GM21447 (cell line): ENCODE measurements at regions not wholly inside any gene's neighbourhood (a gene's known extent, or its start where the extent isn't known, plus 50 kb on each side); places are given as distances from the start of the nearest gene placed in this dataset.
A peak's percentile ranks its signal among the peaks of the same experiment; 100 is the strongest.
"Not testable (repeated sequence)": the region's sequence is repeated elsewhere in the genome, so short reads cannot be mapped to it uniquely, and the experiment has no call there.

Experiments
- ATAC-seq: cut with Tn5 transposase; IDR thresholded peaks from one replicate; pipeline ENCODE4 v1.9.1; 2021; ENCODE audit not compliant: unreplicated experiment

DNA sequence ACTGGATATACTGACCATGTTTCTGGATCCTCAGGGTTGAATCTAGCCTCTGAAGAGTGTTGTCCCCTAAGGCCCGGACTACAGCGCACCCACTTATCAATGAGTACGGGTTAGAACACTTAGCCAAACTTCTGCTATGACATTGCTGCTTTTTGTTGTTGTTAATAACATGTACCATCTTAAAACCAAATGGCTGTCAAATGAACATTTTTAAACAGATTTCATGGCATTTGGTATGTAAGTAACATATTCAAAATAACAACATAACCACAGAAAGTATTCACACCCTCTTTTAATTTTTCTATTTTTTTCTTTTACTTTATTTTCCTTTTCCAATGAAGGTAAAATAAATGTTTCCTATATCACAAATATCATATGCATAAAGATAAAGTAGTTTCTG lies 1292.5 kb upstream of the TENM4 start:
- ATAC-seq, result no peak

DNA sequence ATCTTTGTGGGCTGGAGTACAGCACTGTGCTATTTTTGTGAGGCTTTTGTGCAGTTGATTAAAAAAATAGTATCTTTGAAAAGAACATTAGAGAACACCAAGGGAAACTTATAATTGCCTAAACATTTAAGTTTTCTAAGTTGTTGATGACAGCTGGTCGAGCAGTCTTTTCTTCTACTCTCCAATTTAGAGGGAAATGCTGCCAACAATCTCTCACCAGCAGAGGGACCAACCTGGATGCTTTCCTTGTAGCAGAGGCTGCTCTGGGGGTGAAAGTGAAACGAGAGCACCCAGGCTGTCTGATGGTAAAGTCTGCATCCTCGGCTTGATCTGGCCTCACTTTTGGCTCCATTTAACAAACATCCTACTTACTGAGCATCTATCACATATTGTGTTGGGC lies 1286.5 kb upstream of the TENM4 start:
- ATAC-seq, result peak; percentile 84

DNA sequence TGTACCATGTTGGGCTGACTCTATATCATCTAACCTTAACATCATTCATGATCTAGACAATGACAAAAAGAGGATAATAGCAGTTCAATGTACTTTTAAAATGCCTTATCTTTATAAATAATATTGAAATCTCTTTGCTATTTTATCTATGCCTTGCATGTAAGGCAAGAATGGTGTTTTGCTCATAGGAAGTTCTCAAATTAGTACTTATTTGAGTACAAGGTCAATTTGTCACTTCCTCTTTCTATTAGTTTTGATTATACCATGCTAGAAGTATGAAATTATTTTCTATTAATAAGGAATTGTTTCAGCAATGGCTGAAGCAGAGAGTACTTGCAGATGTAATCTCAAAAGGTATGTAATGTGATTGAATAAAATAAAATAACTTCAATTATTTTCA lies 1285.4 kb upstream of the TENM4 start:
- ATAC-seq, result no peak

DNA sequence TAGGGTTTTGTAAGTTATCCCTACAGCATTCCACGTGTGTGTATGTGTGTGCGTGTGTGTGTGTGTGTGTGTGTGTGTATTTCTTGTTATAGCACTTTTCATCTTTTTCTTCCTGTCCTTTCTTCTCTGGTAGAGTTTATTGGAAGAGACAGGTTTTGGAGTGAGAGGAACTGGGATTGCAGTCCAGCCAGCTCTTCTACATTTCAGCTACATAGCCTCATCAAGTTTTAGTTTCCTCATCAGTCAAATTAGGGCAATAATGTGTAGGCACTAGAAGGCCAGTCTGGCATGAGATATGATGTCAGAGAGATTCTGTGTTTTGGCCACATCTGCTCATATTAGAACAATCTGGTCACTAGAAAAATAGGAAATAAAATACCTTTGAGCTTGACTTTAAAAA lies 1283.5 kb upstream of the TENM4 start:
- ATAC-seq, result no peak

DNA sequence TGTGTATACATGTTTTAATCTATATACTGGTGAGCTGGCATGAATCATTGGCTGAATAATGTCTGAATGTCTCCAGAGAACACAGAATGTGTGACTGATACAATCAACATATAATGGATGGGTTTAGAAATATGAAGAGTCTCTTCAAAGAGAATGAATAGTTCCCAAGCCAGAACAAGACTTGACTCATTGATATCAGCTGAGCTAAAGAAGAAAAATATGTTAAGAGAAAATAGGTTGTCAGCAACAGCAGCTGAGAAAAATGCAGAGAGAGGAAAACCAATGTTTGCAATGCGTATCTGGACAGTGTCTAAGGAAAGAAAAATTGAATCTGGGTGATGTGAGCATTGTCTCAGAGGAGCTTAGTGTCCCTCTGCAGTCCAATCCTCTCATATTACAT lies 1281.8 kb upstream of the TENM4 start:
- ATAC-seq, result no peak

DNA sequence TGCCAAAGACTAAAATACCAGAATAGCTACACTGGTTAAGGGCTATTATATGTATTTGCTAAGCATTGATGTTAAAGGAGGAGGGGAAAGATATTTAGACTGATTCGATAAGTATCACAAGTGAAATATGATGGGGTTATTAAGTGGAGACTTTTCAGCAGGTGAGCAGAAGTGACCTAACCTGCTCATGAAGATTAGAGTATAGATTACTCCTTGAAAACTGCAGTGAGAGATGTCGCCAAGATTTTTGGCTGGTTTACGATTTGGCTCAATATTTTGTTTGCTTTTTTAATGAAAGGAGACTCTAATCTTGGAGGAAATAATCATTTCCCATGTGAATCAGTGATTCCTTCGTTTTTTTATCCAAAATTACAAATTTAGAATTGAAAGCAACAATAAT lies 1279.5 kb upstream of the TENM4 start:
- no peak for ATAC-seq

DNA sequence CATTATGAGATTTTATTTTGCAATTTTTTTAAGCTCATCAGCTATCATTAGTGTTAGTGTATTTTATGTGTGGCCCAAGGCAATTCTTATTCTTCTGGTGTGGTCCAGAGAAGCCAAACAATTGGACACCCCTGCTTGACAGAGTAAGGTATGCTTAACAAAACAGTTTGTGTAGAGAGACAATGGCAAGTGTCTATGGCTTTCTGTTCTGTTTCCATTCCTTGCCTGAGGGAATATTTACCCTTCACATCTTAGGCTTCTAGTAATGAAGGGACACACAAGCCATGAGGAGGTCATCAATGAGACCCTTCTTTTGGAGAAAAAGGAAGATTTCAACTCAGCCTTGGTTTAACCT lies 1278.4 kb upstream of the TENM4 start:
- no peak for ATAC-seq

DNA sequence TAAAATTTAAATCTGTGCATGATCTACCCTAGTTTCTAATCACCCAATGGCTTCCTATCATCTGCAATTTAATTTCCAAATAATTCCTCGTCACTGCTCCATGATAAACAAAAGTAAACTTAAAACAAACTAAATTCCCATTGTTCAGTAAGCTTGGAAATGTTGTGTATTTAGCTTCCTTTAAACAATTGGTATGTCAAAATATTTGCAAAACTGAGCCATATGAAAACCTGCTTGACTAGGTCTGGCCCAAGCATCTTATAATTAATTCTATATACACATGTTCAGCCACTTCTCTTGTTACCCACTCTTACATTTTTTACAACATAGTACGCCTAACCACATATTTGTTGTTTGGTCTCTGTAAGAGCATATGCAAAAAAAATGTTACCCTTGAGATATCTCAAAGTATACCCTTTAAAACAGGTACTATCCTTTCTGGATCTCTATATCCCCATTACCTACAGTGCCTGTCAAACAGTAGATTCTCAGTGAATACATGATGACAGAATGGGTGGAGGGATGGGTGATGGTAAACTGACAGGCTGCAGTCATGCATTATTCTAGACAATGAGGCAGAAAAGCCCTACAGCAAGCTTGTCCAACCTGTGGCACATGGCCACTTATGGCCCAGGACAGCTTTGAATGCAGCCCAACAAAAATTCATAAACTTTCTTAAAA lies 1277.9 kb upstream of the TENM4 start:
- ATAC-seq, result no peak

DNA sequence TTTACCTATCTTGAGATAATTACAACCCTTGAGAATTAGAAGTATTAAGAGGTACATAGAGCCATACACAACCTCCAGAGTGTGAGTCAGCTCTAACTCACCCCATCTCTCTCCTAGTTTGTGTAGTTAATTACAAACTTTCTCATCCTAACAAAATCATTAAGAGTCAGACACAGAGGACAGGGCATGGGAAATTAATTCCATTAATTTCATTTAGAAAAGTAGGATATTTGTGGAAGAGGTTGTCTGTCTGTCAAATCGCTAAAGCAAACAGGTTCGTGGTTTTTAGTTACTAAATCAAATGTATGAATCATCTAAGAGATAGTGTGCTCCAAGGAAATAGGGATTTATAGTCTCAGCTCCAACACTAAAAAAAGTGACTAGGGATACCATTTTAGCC lies 1261.4 kb upstream of the TENM4 start:
- no peak for ATAC-seq

DNA sequence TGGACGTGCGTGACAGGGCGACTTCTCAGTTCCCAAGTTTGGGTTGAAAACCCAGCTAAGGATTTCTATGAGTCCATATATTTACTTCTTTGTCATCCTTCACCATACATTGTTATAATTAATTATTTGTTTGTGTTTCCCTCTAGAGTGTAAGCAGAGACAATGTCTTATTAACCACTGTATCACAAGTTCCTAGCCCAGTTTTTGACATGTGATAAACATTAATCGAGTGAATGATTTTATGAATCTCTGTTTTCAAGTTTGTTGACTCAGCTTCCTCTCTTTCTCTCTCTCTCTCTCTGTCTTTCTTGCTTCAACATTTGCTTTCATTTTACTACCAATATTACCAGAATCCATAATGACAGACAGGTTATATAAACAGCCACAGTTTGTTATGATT lies 1259.6 kb upstream of the TENM4 start:
- ATAC-seq, result no peak

DNA sequence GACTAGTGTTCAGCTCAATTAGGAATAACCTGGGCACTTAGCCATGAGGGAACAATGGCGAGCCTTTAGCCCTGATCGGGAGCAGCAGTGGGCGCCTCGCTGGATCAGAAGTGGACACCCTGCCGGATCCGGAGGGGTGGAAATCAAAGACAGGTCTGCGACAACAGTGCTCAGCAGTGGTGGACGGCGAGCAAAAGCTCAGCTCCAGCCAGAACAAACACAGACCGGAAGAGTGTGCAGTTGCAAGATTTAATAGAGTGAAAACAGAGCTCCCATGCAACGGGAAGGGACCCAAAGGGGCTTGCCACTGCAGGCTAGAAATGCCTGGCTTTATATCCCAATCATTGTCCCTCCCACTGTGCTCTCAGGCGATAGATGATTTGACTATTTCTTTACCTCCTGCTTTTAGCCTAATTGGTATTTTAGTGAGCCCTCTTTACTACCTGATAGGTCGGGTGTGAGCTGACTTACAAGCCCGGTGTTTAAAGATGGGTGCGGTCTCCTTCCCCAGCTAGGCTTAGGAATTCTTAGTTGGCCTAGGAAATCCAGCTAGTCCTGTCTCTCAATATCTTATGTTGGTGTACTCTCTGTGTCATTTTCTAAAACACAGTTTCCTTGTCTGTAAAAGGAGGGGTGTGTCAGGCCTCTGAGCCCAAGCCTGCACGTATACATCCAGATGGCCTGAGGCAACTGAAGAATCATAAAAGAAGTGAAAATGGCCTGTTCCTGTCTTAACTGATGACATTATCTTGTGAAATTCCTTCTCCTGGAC lies 1258.8 kb upstream of the TENM4 start:
- ATAC-seq, result not testable (repeated sequence)

DNA sequence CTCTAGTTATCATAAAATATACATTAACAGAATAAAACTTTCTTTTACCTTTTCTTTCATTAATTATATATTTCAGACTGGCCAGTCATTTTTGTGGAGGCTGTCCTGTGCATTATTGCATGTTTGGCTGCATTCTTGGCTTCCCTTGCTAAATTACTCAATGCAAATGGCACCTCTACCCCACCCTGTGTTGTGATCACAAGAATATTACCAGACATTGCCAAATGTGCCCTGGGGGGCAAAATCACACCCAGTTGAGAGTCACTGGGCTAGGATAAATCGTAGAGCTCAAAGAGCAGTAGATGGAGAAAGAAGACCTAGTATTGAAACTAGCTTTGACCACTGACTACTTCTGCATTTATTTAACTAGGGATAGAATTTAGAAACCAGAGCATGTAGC lies 1257.8 kb upstream of the TENM4 start:
- no peak for ATAC-seq

DNA sequence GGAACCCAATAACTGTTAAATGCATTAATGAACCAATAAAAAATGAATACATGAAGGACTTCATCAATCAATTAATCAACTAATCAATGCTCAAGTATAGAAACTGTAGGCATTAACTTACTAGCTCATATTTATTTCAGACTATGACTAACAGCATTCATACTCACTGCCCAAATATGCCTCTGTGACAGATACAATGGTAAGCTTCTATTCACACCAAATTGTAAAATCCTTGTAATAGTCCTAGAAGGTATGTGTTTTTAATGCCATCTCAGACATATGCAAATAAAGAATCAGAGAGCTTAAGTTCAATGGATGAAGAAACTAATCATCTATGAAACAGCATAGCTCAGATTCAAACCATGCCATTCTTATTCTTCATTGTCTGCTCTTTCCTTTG lies 1253.6 kb upstream of the TENM4 start:
- no peak for ATAC-seq

DNA sequence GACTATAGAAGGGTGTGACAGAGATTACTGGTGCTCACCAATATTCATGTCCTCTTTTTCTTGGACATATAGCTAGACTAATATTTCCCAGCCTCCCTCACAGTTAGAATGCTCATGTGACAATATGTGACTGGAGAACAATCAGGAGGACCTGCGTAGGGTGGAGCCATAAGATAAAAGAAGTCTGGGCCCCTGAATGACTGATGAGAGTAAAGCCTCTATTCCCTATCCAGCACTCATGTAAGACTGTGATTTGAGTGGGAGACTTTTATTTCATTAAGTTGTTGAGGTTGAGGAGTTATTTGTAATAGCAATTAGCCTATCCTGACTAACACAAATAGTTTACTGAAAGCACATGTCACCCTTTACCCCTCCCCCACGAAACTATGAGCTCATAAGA lies 1247.1 kb upstream of the TENM4 start:
- ATAC-seq, result no peak

DNA sequence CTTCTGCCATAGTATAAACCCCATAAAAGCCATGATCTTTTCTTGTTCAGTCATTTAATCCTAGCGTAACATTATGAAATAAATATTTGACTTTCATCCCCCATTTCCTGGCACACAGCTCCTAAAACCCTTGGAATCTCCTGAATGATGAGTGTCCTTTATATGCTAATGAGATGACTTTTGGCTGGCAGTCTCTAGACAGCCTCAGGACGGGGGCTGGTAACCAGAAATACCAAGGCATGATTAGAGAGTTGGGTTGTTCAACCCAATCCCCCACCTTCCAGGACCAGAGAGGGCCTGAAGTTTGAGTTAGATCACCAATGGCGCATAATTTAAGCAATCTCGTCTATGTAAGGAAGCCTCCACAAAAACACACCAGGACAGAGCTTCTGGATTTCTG lies 1246.1 kb upstream of the TENM4 start:
- no peak for ATAC-seq

DNA sequence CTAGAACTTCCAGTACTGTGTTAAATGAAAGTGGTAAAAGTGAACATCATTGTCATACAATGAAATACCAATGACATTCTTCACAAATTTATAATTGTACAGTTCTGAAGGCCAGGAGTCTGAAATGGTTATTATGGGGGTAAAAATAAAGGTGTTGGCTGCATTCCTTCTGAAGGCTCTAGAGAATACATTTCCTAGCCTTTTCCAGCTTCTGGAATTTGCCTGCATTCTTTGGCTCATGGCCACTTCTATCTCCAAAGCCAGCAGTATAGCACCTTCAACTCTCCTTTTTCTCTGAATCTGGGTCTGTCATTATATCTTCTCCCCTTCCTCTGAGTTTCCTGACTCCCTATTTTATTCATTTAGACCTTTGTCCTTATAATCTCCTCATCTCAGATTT lies 1232.7 kb upstream of the TENM4 start:
- ATAC-seq, result no peak

DNA sequence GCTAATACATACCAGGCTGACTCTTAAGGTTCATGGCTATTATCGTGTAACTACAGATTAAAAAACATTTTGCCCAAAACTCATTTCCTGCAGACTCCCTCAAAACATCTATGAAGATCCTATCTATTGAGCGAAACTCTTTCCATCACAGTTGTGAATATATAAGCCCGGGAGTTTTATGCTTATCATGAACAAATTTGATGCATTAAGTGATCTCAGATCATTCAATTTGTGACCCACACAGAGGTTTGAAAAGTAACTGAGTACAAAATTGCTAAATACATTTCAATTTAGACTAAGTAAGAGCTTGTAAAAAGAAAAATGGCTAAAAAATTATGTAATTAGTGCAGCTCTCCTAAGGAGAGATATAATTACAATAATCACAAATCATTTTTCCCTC lies 1228.8 kb upstream of the TENM4 start:
- ATAC-seq, result no peak

DNA sequence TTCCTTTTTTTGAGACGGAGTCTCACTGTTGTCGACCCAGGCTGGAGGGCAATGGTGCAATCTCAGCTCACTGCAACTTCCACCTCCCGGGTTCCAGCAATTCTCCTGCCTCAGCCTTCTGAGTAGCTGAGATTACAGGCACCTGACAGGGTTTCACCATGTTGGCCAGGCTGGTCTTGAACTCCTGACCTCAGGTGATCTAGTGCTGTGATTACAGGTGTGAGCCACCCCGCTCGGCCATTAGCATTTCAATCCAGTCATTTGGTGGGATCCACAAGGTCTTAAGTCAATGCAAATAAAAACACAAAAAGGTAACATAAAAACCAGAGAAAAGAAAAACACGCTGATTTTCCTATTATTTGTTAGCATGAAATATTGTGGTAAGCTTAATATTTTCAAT lies 1227.2 kb upstream of the TENM4 start:
- ATAC-seq, result no peak

DNA sequence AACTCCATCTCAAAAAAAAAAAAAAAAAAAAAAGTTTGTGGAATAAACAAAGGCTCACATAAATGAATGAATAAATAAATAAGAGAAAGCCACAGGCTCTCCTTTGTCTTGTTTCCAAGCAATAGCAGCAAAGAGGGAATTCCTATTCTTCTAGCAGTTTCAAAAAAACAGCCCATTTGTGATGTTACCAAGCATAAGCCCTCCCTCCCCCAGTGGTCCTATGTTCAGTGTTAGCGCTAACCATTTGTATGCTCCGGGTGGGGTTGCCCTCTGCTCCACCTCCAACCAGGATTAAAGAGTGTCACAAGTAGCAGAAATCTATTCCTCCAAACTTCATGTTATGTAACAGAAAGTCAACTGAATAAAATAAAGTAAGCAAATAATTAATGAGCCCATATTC lies 1215.0 kb upstream of the TENM4 start:
- ATAC-seq, result no peak

DNA sequence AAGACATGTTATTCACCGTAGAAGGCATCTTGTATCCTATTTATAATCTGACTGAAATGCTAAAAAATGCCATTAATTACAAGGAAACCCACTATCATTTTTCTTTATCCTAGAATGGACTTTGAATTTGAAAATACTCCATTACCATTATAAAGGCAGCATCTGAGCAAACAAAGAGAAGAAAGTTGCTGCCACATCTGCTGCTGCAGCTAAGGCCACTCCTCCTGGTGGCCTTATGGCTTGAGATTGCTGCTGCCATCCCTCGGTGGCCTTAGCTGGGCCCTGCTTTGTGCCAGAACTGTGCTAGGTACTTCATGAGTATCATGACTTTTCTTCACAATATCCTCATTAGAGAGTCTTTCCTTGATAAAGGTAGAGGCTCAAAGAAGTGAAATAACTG lies 1210.1 kb upstream of the TENM4 start:
- no peak for ATAC-seq

DNA sequence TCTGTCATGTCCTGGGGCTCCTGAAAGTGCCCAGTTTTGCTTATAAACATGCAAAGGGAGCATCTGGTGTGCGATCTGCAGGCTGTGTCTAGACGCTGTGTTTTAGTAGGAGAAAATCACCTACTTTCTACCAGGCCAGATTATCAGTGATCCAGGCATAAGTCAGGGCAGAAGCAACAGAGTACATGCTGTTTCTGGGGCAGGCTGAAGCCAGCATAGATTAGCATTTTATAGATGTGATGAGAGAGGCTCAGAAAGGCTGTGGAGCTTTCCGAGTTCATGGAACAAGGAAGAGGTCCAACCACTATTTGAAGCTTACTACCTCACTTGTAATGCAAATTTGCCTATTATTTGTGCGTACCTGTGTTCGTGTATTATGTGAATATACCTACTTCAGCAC lies 1208.4 kb upstream of the TENM4 start:
- ATAC-seq, result no peak

DNA sequence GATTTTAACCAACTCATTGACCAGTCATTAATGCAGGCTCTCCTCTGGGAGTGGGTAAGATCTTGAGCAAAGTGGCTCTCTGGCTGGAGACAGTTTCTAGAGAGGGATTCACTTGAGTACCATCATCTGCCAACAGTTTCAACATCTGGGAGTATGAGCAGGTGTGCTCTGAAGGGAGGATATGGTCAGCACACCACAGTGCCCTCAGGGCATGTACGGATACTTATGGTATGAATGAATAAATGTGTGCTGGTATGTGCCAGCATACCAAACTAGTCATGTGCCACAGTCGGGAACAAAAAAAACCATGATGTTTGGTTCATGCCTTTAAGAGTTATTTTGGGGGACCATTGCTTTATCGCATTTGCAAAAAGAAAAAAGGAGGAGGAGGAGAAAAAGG lies 1197.5 kb upstream of the TENM4 start:
- ATAC-seq, result no peak

DNA sequence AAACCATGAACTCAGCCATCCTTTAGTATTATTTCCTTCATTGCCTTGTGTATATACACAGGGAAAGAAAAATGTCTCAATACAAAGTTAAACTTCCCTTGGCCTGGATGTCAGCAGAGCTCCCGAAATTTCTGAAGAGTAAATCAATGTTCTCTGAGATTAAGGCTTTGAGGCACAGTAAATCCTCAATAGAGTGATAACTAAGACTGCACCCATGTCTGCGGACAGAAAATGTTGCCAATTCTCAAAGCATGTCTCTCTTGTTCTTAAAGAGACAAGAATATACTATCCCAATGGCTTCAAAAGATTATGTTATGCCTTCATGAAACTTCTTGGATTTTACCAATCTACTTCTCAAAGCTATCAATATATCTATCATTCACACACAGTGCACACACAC lies 1196.7 kb upstream of the TENM4 start:
- no peak for ATAC-seq
